ENCODE measurements at regions not wholly inside any gene's neighbourhood (a gene's known extent, or its start where the extent isn't known, plus 50 kb on each side); places are given as distances from the start of the nearest gene placed in this dataset.
"Not testable (repeated sequence)": the region's sequence is repeated elsewhere in the genome, so short reads cannot be mapped to it uniquely, and the experiment has no call there.

DNA sequence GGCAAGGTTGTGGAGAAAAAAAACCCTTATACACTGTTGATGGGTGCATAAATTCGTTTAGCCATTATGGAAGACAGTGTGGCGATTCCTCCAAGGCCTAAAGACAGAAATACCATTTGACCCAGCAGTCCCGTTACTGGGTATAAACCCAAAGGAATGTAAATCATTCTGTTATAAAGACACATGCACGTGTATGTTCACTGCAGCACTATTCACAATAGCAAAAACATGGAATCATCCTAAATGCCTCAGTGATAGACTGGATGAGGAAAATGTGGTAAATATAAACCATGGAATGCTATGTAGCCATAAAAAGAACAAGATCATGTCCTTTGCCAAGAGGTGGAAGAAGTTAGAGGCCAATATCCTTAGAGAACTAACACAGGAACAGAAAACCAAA is 119.9 kb upstream of the PRR16 start:
- no peaks in the 10 kb centered on the region for H3K4me1 ChIP-seq
- H3K27ac ChIP-seq, result no peak overlapping the region
- TF ChIP-seq POLR2A (IDR thresholded peaks at IDR 0.05), result no peak
- TF ChIP-seq POLR2AphosphoS5 (IDR thresholded peaks at IDR 0.05), result no peak
- no peak for TF ChIP-seq EP300 (IDR thresholded peaks at IDR 0.05)
- TF ChIP-seq, protein P1, sequence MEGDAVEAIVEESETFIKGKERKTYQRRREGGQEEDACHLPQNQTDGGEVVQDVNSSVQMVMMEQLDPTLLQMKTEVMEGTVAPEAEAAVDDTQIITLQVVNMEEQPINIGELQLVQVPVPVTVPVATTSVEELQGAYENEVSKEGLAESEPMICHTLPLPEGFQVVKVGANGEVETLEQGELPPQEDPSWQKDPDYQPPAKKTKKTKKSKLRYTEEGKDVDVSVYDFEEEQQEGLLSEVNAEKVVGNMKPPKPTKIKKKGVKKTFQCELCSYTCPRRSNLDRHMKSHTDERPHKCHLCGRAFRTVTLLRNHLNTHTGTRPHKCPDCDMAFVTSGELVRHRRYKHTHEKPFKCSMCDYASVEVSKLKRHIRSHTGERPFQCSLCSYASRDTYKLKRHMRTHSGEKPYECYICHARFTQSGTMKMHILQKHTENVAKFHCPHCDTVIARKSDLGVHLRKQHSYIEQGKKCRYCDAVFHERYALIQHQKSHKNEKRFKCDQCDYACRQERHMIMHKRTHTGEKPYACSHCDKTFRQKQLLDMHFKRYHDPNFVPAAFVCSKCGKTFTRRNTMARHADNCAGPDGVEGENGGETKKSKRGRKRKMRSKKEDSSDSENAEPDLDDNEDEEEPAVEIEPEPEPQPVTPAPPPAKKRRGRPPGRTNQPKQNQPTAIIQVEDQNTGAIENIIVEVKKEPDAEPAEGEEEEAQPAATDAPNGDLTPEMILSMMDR (IDR thresholded peaks at IDR 0.05), result no peak
- WGBS, 2 donors, result 80 to 86% methylated on average over 4 of the region's 4 CpGs
- no peaks in the 10 kb centered on the region for H3K27me3 ChIP-seq
- intact Hi-C loops (cut with DNase I), result no loop called here
- H3K36me3 ChIP-seq, result no peaks in the 10 kb centered on the region
- H3K9me3 ChIP-seq, result no peaks in the 10 kb centered on the region
- no peak overlapping the region for H3K4me3 ChIP-seq
- DNase-seq, result no peak

GRCh38 chr5:120345947-120346346 is 118.2 kb upstream of the PRR16 start:
- H3K4me1 ChIP-seq, result no peaks in the 10 kb centered on the region
- WGBS, 2 donors, result 80 to 90% methylated on average over 4 of the region's 4 CpGs
- intact Hi-C loops (cut with DNase I), result no loop called here
- no peaks in the 10 kb centered on the region for H3K9me3 ChIP-seq
- TF ChIP-seq, protein P1 (IDR thresholded peaks at IDR 0.05), result no peak
- TF ChIP-seq EP300 (IDR thresholded peaks at IDR 0.05), result no peak
- no peak for TF ChIP-seq POLR2AphosphoS5 (IDR thresholded peaks at IDR 0.05)
- no peak for TF ChIP-seq POLR2A (IDR thresholded peaks at IDR 0.05)
- DNase-seq, result no peak
- H3K27ac ChIP-seq, result no peak overlapping the region
- H3K27me3 ChIP-seq, result no peaks in the 10 kb centered on the region
- H3K4me3 ChIP-seq, result no peak overlapping the region
- no peaks in the 10 kb centered on the region for H3K36me3 ChIP-seq

DNA sequence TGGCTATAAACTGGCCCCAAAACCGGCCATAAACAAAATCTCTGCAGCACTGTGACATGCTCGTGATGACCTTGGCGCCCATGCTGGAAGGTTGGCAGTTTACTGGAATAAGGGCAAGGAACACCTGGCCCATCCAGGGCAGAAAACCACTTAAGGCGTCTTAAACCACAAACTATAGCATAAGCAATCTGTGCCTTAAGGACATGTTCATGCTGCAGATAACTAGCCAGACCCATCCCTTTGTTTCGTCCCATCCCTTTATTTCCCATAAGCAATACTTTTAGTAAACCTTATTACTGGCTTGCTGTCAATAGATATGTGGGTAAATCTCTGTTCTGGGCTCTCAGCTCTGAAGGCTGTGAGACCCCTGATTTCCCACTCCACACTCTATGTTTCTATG is 113.0 kb upstream of the PRR16 start:
- H3K4me1 ChIP-seq; H3K36me3 ChIP-seq; H3K4me3 ChIP-seq; H3K27me3 ChIP-seq; DNase-seq; intact Hi-C loops (cut with DNase I); H3K9me3 ChIP-seq; H3K27ac ChIP-seq: not testable (repeated sequence)
- WGBS, 2 donors, result 85 to 94% methylated on average over 5 of the region's 5 CpGs

DNA sequence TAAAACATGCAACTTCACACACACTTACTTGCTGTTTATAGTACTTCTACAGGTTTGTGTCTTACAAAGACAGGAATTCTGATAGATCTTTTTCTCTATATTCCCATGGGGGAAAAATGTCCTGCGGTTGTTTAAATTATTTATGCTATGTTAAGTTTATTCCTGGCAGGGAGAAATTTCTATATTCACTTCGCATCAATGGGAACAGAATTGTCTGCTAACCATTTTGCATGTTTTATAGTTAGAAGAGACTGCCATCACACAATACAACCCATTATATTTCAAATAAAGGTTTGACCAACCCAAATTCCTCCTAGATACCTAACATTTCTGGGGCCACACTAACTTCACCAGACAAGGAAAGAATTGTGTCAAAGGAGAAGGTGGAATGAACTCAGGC is 110.0 kb upstream of the PRR16 start:
- no peak for TF ChIP-seq EP300 (IDR thresholded peaks at IDR 0.05)
- TF ChIP-seq POLR2A (IDR thresholded peaks at IDR 0.05), result no peak
- TF ChIP-seq, protein P1 (IDR thresholded peaks at IDR 0.05), result no peak
- no peak for TF ChIP-seq POLR2AphosphoS5 (IDR thresholded peaks at IDR 0.05)
- H3K9me3 ChIP-seq, result peaks cover 0 to 5% (median 0%) of the 10 kb centered on the region in 4 donors
- WGBS, 2 donors, result 84 to 88% methylated on average over 2 of the region's 2 CpGs
- no peak overlapping the region for H3K4me3 ChIP-seq
- no peaks in the 10 kb centered on the region for H3K4me1 ChIP-seq
- intact Hi-C loops (cut with DNase I), result no loop called here
- DNase-seq, result no peak
- no peaks in the 10 kb centered on the region for H3K36me3 ChIP-seq
- H3K27ac ChIP-seq, result no peak overlapping the region
- H3K27me3 ChIP-seq, result no peaks in the 10 kb centered on the region

GRCh38 chr5:120358949-120359348 is 105.2 kb upstream of the PRR16 start:
- intact Hi-C loops (cut with DNase I), result no loop called here
- TF ChIP-seq POLR2AphosphoS5 (IDR thresholded peaks at IDR 0.05) (no peak), POLR2A (IDR thresholded peaks at IDR 0.05) (no peak), EP300 (IDR thresholded peaks at IDR 0.05) (no peak)
- TF ChIP-seq, protein P1 (IDR thresholded peaks at IDR 0.05), result no peak
- H3K36me3 ChIP-seq, result no peaks in the 10 kb centered on the region
- H3K4me3 ChIP-seq, result no peak overlapping the region
- DNase-seq, result no peak
- no peaks in the 10 kb centered on the region for H3K27me3 ChIP-seq
- no peak overlapping the region for H3K27ac ChIP-seq
- 92% methylated on average over 3 of the region's 3 CpGs for WGBS, 2 donors
- no peaks in the 10 kb centered on the region for H3K9me3 ChIP-seq
- no peaks in the 10 kb centered on the region for H3K4me1 ChIP-seq

Measured in sigmoid colon (tissue), 6 donors.